K562 (cell line): ENCODE measurements at regions not wholly inside any gene's neighbourhood (a gene's known extent, or its start where the extent isn't known, plus 50 kb on each side); places are given as distances from the start of the nearest gene placed in this dataset.

Experiments used
- ATAC-seq: fragments of 200-7000 bp; cut with Tn5 transposase; 3 replicates; pipeline ENCODE4 v1.9.1; 2020; ENCODE audit warnings: moderate library complexity
- BruUV-seq: library from RNA; stranded (reverse); fragments of 400-500 nt; replicated peaks from 2 replicates; lab custom pipeline; 2021; lab: Mats Ljungman, UMichigan
- CTCF ChIA-PET: fragments of 300-600 bp; formaldehyde crosslinking; extraction: SDS; loops from one replicate; lab custom pipeline; 2021; ENCODE audit warnings: low intra/inter-chr PET ratio; lab: Yijun Ruan, JAX
- POLR2A ChIA-PET: fragments of 300-600, 350-650 bp; sonication (Branson Sonifier 250); formaldehyde crosslinking; extraction: SDS; loops from one replicate; lab custom pipeline; 2021; ENCODE audit warnings: antibody characterized with exemption, inconsistent platforms; lab: Yijun Ruan, JAX
- DNase-seq, 4 experiments: peaks; one replicate each; pipeline versions ENCODE4 v3.0.0 to v3.0.0-alpha.2; 2011 to 2018; ENCODE audit warnings: low spot score in 3 of 4, mixed read lengths in 3 of 4; ENCODE audit errors: extremely low read depth in 1 of 4
- FAIRE-seq: peaks from 2 replicates; lab custom pipeline; 2011; peaks lifted over from hg19 to GRCh38; lab: Jason Lieb, UNC
- H2AFZ ChIP-seq: 2 replicates; pipeline ENCODE4 v1.6.0; 2011; ENCODE audit warnings: low read depth, low read length, control low read depth, inconsistent platforms
- H3K27ac ChIP-seq: fragments of 200-600 bp; 3 replicates; pipeline ENCODE4 v1.8.0; 2011; ENCODE audit warnings: low read depth, mild to moderate bottlenecking, control low read depth, inconsistent platforms, low read length, moderate library complexity, mixed read lengths; ENCODE audit errors: extremely low read depth
- H3K27me3 ChIP-seq, 2 experiments: fragments of 300-600 bp in 1 of 2; 2 replicates in 1 of 2; 3 replicates in 1 of 2; pipeline versions ENCODE4 v1.6.0 to v1.8.0; 2011; ENCODE audit warnings: inconsistent platforms in 2 of 2, low read length in 2 of 2, mild to moderate bottlenecking in 1 of 2, mixed read lengths in 1 of 2, moderate library complexity in 1 of 2; ENCODE audit not compliant: control insufficient read depth in 2 of 2, insufficient read depth in 2 of 2
- H3K36me3 ChIP-seq: fragments of 300-600 bp; 3 replicates; pipeline ENCODE4 v1.8.0; 2011; ENCODE audit warnings: mild to moderate bottlenecking, low read length, inconsistent platforms; ENCODE audit not compliant: control insufficient read depth, insufficient read depth
- H3K4me1 ChIP-seq, 2 experiments: fragments of 200-600 bp in 1 of 2; replicated peaks in 1 of 2; 2 replicates in 1 of 2; 3 replicates in 1 of 2; pipeline versions ENCODE4 v1.5.1 to v1.8.0; 2011; ENCODE audit warnings: inconsistent platforms in 2 of 2, low read length in 2 of 2, mild to moderate bottlenecking in 1 of 2, mixed read lengths in 1 of 2, moderate library complexity in 1 of 2; ENCODE audit not compliant: control insufficient read depth in 2 of 2, insufficient read depth in 2 of 2
- H3K4me2 ChIP-seq: 2 replicates; pipeline ENCODE4 v1.6.1; 2011; ENCODE audit warnings: low read length, control low read depth, inconsistent platforms, mixed read lengths; ENCODE audit not compliant: insufficient read depth
- H3K4me3 ChIP-seq: fragments of 200-600 bp; sonication (generic), shearing (Covaris generic); 2 replicates; pipeline ENCODE4 v1.5.1; 2016; ENCODE audit warnings: control low read depth, inconsistent platforms
- H3K79me2 ChIP-seq: fragments of 200-600 bp; 3 replicates; pipeline ENCODE4 v1.8.0; 2011; ENCODE audit warnings: low read length, inconsistent platforms; ENCODE audit not compliant: control insufficient read depth, insufficient read depth
- H3K9ac ChIP-seq, 2 experiments: 2 replicates each; pipeline versions ENCODE4 v1.6.0 to v1.6.1; 2011; ENCODE audit warnings: low read depth in 2 of 2, low read length in 2 of 2, control low read depth in 1 of 2, inconsistent platforms in 1 of 2, mild to moderate bottlenecking in 1 of 2, mixed read lengths in 1 of 2; ENCODE audit not compliant: insufficient read depth in 1 of 2
- H3K9me1 ChIP-seq: one replicate; pipeline ENCODE4 v1.6.0; 2011; ENCODE audit warnings: inconsistent platforms, mild to moderate bottlenecking, low read length, moderate library complexity; ENCODE audit not compliant: control insufficient read depth, insufficient read depth
- H3K9me3 ChIP-seq: replicated peaks from 2 replicates; pipeline ENCODE4 v1.5.1; 2011; ENCODE audit warnings: low read depth, low read length, inconsistent platforms; ENCODE audit not compliant: control insufficient read depth, insufficient read depth
- H4K20me1 ChIP-seq: replicated peaks from 2 replicates; pipeline ENCODE4 v1.6.1; 2011; ENCODE audit warnings: low read length, inconsistent platforms, mixed read lengths; ENCODE audit not compliant: control insufficient read depth, insufficient read depth
- PRMT5 ChIP-seq: sonication (generic); formaldehyde crosslinking; IDR thresholded peaks from 2 replicates; pipeline ENCODE4 v1.5.0; 2020; ENCODE audit warnings: missing genetic modification reagents
- WGBS: fragments of 100-300 bp; shearing (Covaris generic); methylation state at CpG from one replicate; pipeline ENCODE4 v1.1.6; 2016; ENCODE audit warnings: low coverage, mixed read lengths; ENCODE audit not compliant: insufficient coverage; ENCODE audit errors: missing lambda C conversion rate; 5-methylcytosine and 5-hydroxymethylcytosine counted together
- in situ Hi-C: fragments of 300-500 bp; cut with MboI; formaldehyde crosslinking; loops from 4 replicates; pipeline ENCODE4 v1.15.0; 2018; ENCODE audit warnings: inconsistent platforms, mixed read lengths
- intact Hi-C: fragments of 100-400 bp; cut with micrococcal nuclease; formaldehyde crosslinking; loops from 2 replicates; pipeline ENCODE4 v1.14.2; 2022
- TF ChIP-seq, protein P1 (sequence below): fragments of 450-650 bp; IDR thresholded peaks from 2 replicates; pipeline ENCODE4 v1.6.1; 2018; ENCODE audit not compliant: partially characterized antibody

DNA sequence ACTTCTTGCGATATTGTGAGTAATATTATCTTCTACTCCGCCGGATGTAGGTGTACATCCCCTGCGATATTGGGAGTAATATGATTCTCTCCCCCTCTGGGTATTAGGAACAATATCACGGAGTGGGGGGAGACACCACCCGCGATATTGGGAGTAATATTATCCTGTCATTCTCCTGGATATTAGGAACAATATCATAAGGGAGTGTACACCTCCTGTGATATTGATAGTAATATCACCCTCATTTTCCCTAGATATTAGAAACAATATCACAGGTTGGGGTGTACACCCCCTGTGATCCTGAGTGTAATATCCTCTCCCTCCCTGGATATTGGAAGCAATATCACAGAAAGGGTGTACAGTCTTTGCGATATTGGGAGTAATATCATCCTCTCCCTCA is 64.3 kb upstream of the CEACAM21 start:
- WGBS, result 1% methylated on average over 8 of the region's 8 CpGs

More for the DNA sequence above, 64.3 kb upstream of the CEACAM21 start:
- TF ChIP-seq, protein P1, sequence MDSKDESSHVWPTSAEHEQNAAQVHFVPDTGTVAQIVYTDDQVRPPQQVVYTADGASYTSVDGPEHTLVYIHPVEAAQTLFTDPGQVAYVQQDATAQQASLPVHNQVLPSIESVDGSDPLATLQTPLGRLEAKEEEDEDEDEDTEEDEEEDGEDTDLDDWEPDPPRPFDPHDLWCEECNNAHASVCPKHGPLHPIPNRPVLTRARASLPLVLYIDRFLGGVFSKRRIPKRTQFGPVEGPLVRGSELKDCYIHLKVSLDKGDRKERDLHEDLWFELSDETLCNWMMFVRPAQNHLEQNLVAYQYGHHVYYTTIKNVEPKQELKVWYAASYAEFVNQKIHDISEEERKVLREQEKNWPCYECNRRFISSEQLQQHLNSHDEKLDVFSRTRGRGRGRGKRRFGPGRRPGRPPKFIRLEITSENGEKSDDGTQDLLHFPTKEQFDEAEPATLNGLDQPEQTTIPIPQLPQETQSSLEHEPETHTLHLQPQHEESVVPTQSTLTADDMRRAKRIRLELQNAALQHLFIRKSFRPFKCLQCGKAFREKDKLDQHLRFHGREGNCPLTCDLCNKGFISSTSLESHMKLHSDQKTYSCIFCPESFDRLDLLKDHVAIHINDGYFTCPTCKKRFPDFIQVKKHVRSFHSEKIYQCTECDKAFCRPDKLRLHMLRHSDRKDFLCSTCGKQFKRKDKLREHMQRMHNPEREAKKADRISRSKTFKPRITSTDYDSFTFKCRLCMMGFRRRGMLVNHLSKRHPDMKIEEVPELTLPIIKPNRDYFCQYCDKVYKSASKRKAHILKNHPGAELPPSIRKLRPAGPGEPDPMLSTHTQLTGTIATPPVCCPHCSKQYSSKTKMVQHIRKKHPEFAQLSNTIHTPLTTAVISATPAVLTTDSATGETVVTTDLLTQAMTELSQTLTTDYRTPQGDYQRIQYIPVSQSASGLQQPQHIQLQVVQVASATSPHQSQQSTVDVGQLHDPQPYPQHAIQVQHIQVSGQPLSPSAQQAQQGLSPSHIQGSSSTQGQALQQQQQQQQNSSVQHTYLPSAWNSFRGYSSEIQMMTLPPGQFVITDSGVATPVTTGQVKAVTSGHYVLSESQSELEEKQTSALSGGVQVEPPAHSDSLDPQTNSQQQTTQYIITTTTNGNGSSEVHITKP, result peak; percentile 61
- no peak for TF ChIP-seq PRMT5 (CRISPR knock-in tag)
- no peaks in the 10 kb centered on the region for H3K9me1 ChIP-seq
- H3K27me3 ChIP-seq, result peaks cover 25 to 38% of the 10 kb centered on the region in 2 experiments; a peak in 4 of 5 replicates
- no peak overlapping the region for H3K4me2 ChIP-seq
- no TSS peak for BruUV-seq
- ATAC-seq (no peak), FAIRE-seq (no peak), DNase-seq (no peak)
- no peaks in the 10 kb centered on the region for H3K4me1 ChIP-seq
- CTCF ChIA-PET, result no interaction called here
- no peak overlapping the region for H3K4me3 ChIP-seq
- H3K79me2 ChIP-seq, result no peaks in the 10 kb centered on the region
- no peaks in the 10 kb centered on the region for H4K20me1 ChIP-seq
- intact Hi-C loops, result no loop called here
- no peaks in the 10 kb centered on the region for H3K36me3 ChIP-seq
- H3K27ac ChIP-seq, result no peak overlapping the region
- POLR2A ChIA-PET, result no interaction called here
- no peaks in the 10 kb centered on the region for H3K9me3 ChIP-seq
- no peak overlapping the region for H3K9ac ChIP-seq
- no peak overlapping the region for H2AFZ ChIP-seq
- in situ Hi-C loops, result no loop called here
